ENCODE measurements at regions not wholly inside any gene's neighbourhood (a gene's known extent, or its start where the extent isn't known, plus 50 kb on each side); places are given as distances from the start of the nearest gene placed in this dataset.

GRCh38 chr2:380221-380620 lies 92.3 kb upstream of the ALKAL2 start:
- TF ChIP-seq SNAI2 (CRISPR knock-in tag; IDR thresholded peaks at IDR 0.05), result no peak
- no peak for TF ChIP-seq POU6F1 (CRISPR knock-in tag; IDR thresholded peaks at IDR 0.05; ENCODE audit: borderline replicate concordance, low read depth)
- TF ChIP-seq ZFP30 (CRISPR knock-in tag; IDR thresholded peaks at IDR 0.05), result no peak
- TF ChIP-seq, protein P1, sequence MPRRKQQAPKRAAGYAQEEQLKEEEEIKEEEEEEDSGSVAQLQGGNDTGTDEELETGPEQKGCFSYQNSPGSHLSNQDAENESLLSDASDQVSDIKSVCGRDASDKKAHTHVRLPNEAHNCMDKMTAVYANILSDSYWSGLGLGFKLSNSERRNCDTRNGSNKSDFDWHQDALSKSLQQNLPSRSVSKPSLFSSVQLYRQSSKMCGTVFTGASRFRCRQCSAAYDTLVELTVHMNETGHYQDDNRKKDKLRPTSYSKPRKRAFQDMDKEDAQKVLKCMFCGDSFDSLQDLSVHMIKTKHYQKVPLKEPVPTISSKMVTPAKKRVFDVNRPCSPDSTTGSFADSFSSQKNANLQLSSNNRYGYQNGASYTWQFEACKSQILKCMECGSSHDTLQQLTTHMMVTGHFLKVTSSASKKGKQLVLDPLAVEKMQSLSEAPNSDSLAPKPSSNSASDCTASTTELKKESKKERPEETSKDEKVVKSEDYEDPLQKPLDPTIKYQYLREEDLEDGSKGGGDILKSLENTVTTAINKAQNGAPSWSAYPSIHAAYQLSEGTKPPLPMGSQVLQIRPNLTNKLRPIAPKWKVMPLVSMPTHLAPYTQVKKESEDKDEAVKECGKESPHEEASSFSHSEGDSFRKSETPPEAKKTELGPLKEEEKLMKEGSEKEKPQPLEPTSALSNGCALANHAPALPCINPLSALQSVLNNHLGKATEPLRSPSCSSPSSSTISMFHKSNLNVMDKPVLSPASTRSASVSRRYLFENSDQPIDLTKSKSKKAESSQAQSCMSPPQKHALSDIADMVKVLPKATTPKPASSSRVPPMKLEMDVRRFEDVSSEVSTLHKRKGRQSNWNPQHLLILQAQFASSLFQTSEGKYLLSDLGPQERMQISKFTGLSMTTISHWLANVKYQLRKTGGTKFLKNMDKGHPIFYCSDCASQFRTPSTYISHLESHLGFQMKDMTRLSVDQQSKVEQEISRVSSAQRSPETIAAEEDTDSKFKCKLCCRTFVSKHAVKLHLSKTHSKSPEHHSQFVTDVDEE (CRISPR knock-in tag; IDR thresholded peaks at IDR 0.05), result no peak
- ATAC-seq, result no peak

GRCh38 chr2:379778-380177 lies 91.9 kb upstream of the ALKAL2 start:
- ATAC-seq, result no peak
- TF ChIP-seq ZC3H10 (CRISPR knock-in tag; IDR thresholded peaks at IDR 0.05) (no peak), CSDC2 (CRISPR knock-in tag; IDR thresholded peaks at IDR 0.05) (no peak), ZNF565 (CRISPR knock-in tag; conservative IDR thresholded peaks at IDR 0.05; ENCODE audit: low read depth) (no peak), GLIS3 (CRISPR knock-in tag; IDR thresholded peaks at IDR 0.05) (no peak), TCF4 (CRISPR knock-in tag; IDR thresholded peaks at IDR 0.05; ENCODE audit: borderline replicate concordance) (no peak), ZNF70 (CRISPR knock-in tag; IDR thresholded peaks at IDR 0.05) (no peak), ZNF8 (CRISPR knock-in tag; IDR thresholded peaks at IDR 0.05) (no peak), SNAI2 (CRISPR knock-in tag; IDR thresholded peaks at IDR 0.05) (no peak), ZFP30 (CRISPR knock-in tag; IDR thresholded peaks at IDR 0.05) (no peak), RARB (CRISPR knock-in tag; IDR thresholded peaks at IDR 0.05) (no peak)
- TF ChIP-seq, protein P2, sequence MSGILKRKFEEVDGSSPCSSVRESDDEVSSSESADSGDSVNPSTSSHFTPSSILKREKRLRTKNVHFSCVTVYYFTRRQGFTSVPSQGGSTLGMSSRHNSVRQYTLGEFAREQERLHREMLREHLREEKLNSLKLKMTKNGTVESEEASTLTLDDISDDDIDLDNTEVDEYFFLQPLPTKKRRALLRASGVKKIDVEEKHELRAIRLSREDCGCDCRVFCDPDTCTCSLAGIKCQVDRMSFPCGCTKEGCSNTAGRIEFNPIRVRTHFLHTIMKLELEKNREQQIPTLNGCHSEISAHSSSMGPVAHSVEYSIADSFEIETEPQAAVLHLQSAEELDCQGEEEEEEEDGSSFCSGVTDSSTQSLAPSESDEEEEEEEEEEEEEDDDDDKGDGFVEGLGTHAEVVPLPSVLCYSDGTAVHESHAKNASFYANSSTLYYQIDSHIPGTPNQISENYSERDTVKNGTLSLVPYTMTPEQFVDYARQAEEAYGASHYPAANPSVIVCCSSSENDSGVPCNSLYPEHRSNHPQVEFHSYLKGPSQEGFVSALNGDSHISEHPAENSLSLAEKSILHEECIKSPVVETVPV (CRISPR knock-in tag; IDR thresholded peaks at IDR 0.05), result no peak

DNA sequence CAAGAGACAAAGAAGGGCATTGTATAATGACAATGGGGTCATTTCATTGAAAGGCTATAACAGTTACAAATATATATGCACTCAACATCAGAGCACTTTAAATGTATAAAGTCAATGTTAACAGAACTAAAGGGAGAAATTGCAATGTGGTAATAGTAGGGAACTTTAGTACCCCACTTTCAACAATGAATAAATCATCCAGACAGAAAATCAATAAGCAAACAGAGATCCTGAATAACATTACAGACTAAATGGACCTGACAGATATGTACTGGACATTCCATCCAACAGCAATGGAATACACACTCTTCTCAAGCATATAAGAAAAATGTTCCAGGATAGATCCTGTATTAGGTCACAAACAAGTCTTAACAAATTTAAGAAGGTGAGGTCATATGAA lies 90.5 kb upstream of the ALKAL2 start:
- no peak for ATAC-seq
- no peak for TF ChIP-seq PPARA (CRISPR knock-in tag; IDR thresholded peaks at IDR 0.05; ENCODE audit: borderline replicate concordance)
- no peak for TF ChIP-seq ZNF70 (CRISPR knock-in tag; IDR thresholded peaks at IDR 0.05)
- TF ChIP-seq CREB5 (CRISPR knock-in tag; IDR thresholded peaks at IDR 0.05; ENCODE audit: low read depth), result no peak
- no peak for TF ChIP-seq BACH2 (CRISPR knock-in tag; IDR thresholded peaks at IDR 0.05; ENCODE audit: borderline replicate concordance)
- TF ChIP-seq, protein P2 (CRISPR knock-in tag; IDR thresholded peaks at IDR 0.05), result no peak
- TF ChIP-seq ISL1 (CRISPR knock-in tag; IDR thresholded peaks at IDR 0.05), result no peak
- TF ChIP-seq ZFP3 (CRISPR knock-in tag; IDR thresholded peaks at IDR 0.05), result no peak
- no peak for TF ChIP-seq OSR1 (CRISPR knock-in tag; IDR thresholded peaks at IDR 0.05)
- TF ChIP-seq ZNF8 (CRISPR knock-in tag; IDR thresholded peaks at IDR 0.05), result no peak
- TF ChIP-seq PATZ1 (CRISPR knock-in tag; IDR thresholded peaks at IDR 0.05; ENCODE audit: borderline replicate concordance), result no peak
- TF ChIP-seq SNAI2 (CRISPR knock-in tag; IDR thresholded peaks at IDR 0.05), result no peak
- no peak for TF ChIP-seq RARB (CRISPR knock-in tag; IDR thresholded peaks at IDR 0.05)
